K562 (cell line): ENCODE measurements at regions not wholly inside any gene's neighbourhood (a gene's known extent, or its start where the extent isn't known, plus 50 kb on each side); places are given as distances from the start of the nearest gene placed in this dataset.

Source experiments
- EWSR1 ChIP-seq: fragments of 450-650 bp; IDR thresholded peaks from 2 replicates; pipeline ENCODE4 v1.6.1; 2018; ENCODE audit warnings: borderline replicate concordance, mild to moderate bottlenecking, low read depth, moderate library complexity; ENCODE audit not compliant: partially characterized antibody
- TOE1 ChIP-seq, 2 experiments: fragments of 450-650 bp in 1 of 2; sonication (generic) in 1 of 2; formaldehyde crosslinking in 1 of 2; IDR thresholded peaks; 2 replicates each; pipeline versions ENCODE4 v1.7.1 to v1.8.0; 2016 to 2022; ENCODE audit warnings: borderline replicate concordance in 2 of 2, mild to moderate bottlenecking in 2 of 2, antibody characterized with exemption in 1 of 2, inconsistent platforms in 1 of 2, low read depth in 1 of 2, missing genetic modification reagents in 1 of 2, moderate library complexity in 1 of 2
- TF ChIP-seq, protein P1 (sequence below), 2 experiments: fragments of 200-800 bp in 1 of 2; sonication (Bioruptor generic) in 1 of 2; sonication (generic) in 1 of 2; formaldehyde crosslinking in 1 of 2; IDR thresholded peaks in 1 of 2; conservative IDR thresholded peaks in 1 of 2; 2 replicates each; pipeline versions ENCODE4 v1.5.0 to v1.6.1; 2016 to 2020; ENCODE audit warnings: missing compliant biosample characterization in 1 of 2, missing genetic modification characterization in 1 of 2, missing genetic modification reagents in 1 of 2

DNA sequence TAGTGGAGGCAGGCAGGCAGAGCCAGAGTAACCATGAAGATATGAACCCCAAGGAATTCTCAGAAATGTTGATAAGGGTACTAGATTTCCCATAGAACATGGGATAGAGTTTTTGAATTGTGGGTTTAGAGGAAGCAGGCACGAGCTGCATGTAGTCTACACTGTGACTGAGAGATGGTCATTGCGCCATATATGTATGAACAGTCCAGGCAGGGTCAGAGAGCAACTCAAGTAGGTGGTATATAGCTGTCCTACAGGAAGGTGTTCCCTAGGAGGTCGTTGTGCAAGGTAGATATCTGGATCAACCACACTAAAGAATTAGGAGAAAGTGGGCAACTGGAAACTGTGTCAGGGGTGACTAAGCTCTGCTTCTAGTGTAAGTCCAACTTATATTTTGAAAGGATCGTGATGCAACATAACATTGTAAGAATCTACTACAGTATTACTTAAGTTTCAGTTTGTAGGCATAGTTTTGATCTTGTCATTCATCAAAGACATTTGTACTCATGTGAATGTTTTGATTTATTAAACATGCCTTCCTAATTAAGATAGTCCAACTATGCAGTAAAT, 94.6 kb downstream of the HPGD start:
- TF ChIP-seq, protein P1, sequence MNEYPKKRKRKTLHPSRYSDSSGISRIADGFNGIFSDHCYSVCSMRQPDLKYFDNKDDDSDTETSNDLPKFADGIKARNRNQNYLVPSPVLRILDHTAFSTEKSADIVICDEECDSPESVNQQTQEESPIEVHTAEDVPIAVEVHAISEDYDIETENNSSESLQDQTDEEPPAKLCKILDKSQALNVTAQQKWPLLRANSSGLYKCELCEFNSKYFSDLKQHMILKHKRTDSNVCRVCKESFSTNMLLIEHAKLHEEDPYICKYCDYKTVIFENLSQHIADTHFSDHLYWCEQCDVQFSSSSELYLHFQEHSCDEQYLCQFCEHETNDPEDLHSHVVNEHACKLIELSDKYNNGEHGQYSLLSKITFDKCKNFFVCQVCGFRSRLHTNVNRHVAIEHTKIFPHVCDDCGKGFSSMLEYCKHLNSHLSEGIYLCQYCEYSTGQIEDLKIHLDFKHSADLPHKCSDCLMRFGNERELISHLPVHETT (CRISPR knock-in tag; conservative IDR thresholded peaks at IDR 0.05 in 1 of 2, IDR thresholded peaks at IDR 0.05 in 1 of 2) = no peak
- TF ChIP-seq EWSR1 (no peak), TOE1 (IDR thresholded peaks at IDR 0.05; ENCODE audit: borderline replicate concordance) (no peak), TOE1 (CRISPR knock-in tag; IDR thresholded peaks at IDR 0.05; ENCODE audit: borderline replicate concordance, low read depth) (no peak)
